Neuronal stem cell (in vitro differentiated cells): ENCODE measurements at regions not wholly inside any gene's neighbourhood (a gene's known extent, or its start where the extent isn't known, plus 50 kb on each side); places are given as distances from the start of the nearest gene placed in this dataset.

Source experiments
- DNase-seq: peaks from one replicate; pipeline ENCODE4 v3.0.0-alpha.2; 2013; ENCODE audit warnings: low spot score
- H2AFZ ChIP-seq: one replicate; pipeline ENCODE4 v1.6.1; 2013; ENCODE audit warnings: mild to moderate bottlenecking, low read length, inconsistent platforms
- H2AK5ac ChIP-seq: 2 replicates; pipeline ENCODE4 v1.6.1; 2013; ENCODE audit warnings: low read depth, mild to moderate bottlenecking, inconsistent platforms, low read length, moderate library complexity, mixed read lengths
- H2BK120ac ChIP-seq: 2 replicates; pipeline ENCODE4 v1.6.1; 2013; ENCODE audit warnings: low read depth, mild to moderate bottlenecking, inconsistent platforms, low read length, moderate library complexity, mixed read lengths
- H2BK12ac ChIP-seq: one replicate; pipeline ENCODE4 v1.6.1; 2013; ENCODE audit warnings: low read length, inconsistent platforms
- H2BK15ac ChIP-seq: 2 replicates; pipeline ENCODE4 v1.6.1; 2013; ENCODE audit warnings: mild to moderate bottlenecking, low read length, inconsistent platforms, mixed read lengths
- H2BK5ac ChIP-seq: one replicate; pipeline ENCODE4 v1.6.1; 2013; ENCODE audit warnings: inconsistent platforms, mild to moderate bottlenecking, low read length, moderate library complexity
- H3K14ac ChIP-seq: one replicate; pipeline ENCODE4 v1.6.1; 2013; ENCODE audit warnings: low read length, inconsistent platforms
- H3K18ac ChIP-seq: 2 replicates; pipeline ENCODE4 v1.6.1; 2013; ENCODE audit warnings: low read length, inconsistent platforms
- H3K23ac ChIP-seq: 2 replicates; pipeline ENCODE4 v1.6.1; 2013; ENCODE audit warnings: low read depth, mild to moderate bottlenecking, mixed read lengths, low read length, inconsistent platforms; ENCODE audit not compliant: poor library complexity
- H3K27ac ChIP-seq: replicated peaks from 3 replicates; pipeline ENCODE4 v1.5.1; 2013; ENCODE audit warnings: low read length, inconsistent platforms
- H3K27me3 ChIP-seq, 3 experiments: 2 replicates each; pipeline ENCODE4 v1.6.1; 2013; ENCODE audit warnings: low read length in 3 of 3, mild to moderate bottlenecking in 2 of 3, inconsistent platforms in 1 of 3, low read depth in 1 of 3, mixed read lengths in 1 of 3, moderate library complexity in 1 of 3; ENCODE audit not compliant: control insufficient read depth in 3 of 3, insufficient read depth in 3 of 3
- H3K36me3 ChIP-seq, 2 donors: replicated peaks in 1 of 2; 2 replicates each; pipeline ENCODE4 v1.6.1; 2013; ENCODE audit warnings: low read length in 2 of 2; ENCODE audit not compliant: control insufficient read depth in 2 of 2, insufficient read depth in 2 of 2
- H3K4ac ChIP-seq: 2 replicates; pipeline ENCODE4 v1.6.1; 2013; ENCODE audit warnings: inconsistent platforms, mild to moderate bottlenecking, low read length, moderate library complexity
- H3K4me1 ChIP-seq, 2 donors: 1 replicate in 1 of 2; 2 replicates in 1 of 2; pipeline ENCODE4 v1.6.1; 2013; ENCODE audit warnings: low read length in 2 of 2, low read depth in 1 of 2; ENCODE audit not compliant: control insufficient read depth in 2 of 2, insufficient read depth in 1 of 2
- H3K4me2 ChIP-seq: one replicate; pipeline ENCODE4 v1.6.1; 2013; ENCODE audit warnings: mild to moderate bottlenecking, low read length, inconsistent platforms; ENCODE audit not compliant: insufficient read depth, poor library complexity, severe bottlenecking
- H3K4me3 ChIP-seq, 2 donors: 2 replicates each; pipeline ENCODE4 v1.5.1; 2013; ENCODE audit warnings: low read length in 2 of 2, mild to moderate bottlenecking in 2 of 2, inconsistent platforms in 1 of 2, moderate library complexity in 1 of 2
- H3K79me1 ChIP-seq: one replicate; pipeline ENCODE4 v1.6.1; 2013; ENCODE audit warnings: low read depth, mild to moderate bottlenecking, inconsistent platforms, low read length, moderate library complexity
- H3K9ac ChIP-seq: one replicate; pipeline ENCODE4 v1.6.1; 2013; ENCODE audit warnings: mild to moderate bottlenecking, low read depth, low read length, inconsistent platforms; ENCODE audit not compliant: poor library complexity
- H3K9me3 ChIP-seq, 2 donors: replicated peaks in 1 of 2; 2 replicates each; pipeline versions ENCODE3 to v1.6.1; 2013; ENCODE audit warnings: low read length in 2 of 2, mild to moderate bottlenecking in 2 of 2, inconsistent platforms in 1 of 2, low read depth in 1 of 2, mixed read lengths in 1 of 2, moderate library complexity in 1 of 2; ENCODE audit not compliant: control insufficient read depth in 2 of 2, insufficient read depth in 1 of 2
- H4K8ac ChIP-seq: one replicate; pipeline ENCODE4 v1.6.1; 2013; ENCODE audit warnings: low read depth, mild to moderate bottlenecking, inconsistent platforms, low read length, moderate library complexity
- H4K91ac ChIP-seq: one replicate; pipeline ENCODE4 v1.6.1; 2013; ENCODE audit warnings: low read length, low read depth, mild to moderate bottlenecking, inconsistent platforms; ENCODE audit not compliant: poor library complexity
- WGBS, 2 donors: extraction: QIAGEN DNeasy Blood & Tissue Kit; methylation state at CpG; one replicate each; pipeline ENCODE4 v1.1.7; 2013; ENCODE audit warnings: missing lambda C conversion rate in 2 of 2, mixed read lengths in 1 of 2; ENCODE audit not compliant: insufficient read length in 2 of 2, insufficient replicate concordance in 1 of 2; ENCODE audit errors: extremely low coverage in 2 of 2; 5-methylcytosine and 5-hydroxymethylcytosine counted together

DNA sequence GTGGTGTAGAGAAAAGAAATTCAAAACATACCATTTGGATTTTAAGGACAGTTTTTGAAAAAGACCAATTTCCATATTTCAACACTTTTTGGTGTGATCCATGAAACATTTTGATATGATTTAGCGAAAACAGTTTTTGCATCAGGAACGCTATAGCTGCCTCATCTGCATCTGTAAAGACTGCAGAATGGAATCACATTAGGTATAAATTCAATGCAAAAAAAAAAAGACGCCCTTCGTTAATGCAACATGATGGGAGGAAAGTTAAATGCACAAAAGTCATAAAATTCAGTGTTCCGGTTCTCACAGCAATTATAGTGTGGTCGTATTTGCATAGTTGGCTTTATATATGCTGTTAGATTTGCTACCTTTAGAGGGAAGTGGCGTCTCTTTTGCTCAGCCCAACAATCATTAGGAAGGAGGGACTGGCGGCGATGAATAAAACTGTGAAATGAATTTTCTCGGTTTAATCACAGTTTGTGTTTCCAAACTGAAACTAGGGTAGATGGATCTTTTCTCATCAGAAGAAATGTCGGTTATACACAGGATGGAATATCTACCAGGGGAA is 215.7 kb downstream of the TEX29 start:
- H3K79me1 ChIP-seq = no peaks in the 10 kb centered on the region
- no peak overlapping the region for H3K14ac ChIP-seq
- H3K4me3 ChIP-seq = no peak overlapping the region
- H3K23ac ChIP-seq = no peak overlapping the region
- no peak overlapping the region for H3K9ac ChIP-seq
- H2BK15ac ChIP-seq = no peak overlapping the region
- H4K91ac ChIP-seq = no peak overlapping the region
- H2AFZ ChIP-seq = no peak overlapping the region
- H3K4ac ChIP-seq = no peak overlapping the region
- H3K27me3 ChIP-seq = peaks cover 0 to 35% (median 0%) of the 10 kb centered on the region in 3 experiments
- DNase-seq = no peak
- peaks cover 0 to 3% of the 10 kb centered on the region in 2 donors for H3K9me3 ChIP-seq
- H2AK5ac ChIP-seq = no peak overlapping the region
- WGBS, 2 donors = no CpG with 5 or more reads among the region's 11 CpGs
- no peak overlapping the region for H3K4me2 ChIP-seq
- H3K27ac ChIP-seq = no peak overlapping the region
- H2BK12ac ChIP-seq = no peak overlapping the region
- H3K36me3 ChIP-seq = no peaks in the 10 kb centered on the region
- no peak overlapping the region for H2BK5ac ChIP-seq
- H3K4me1 ChIP-seq = peaks cover 11 to 38% of the 10 kb centered on the region in 2 donors
- no peak overlapping the region for H3K18ac ChIP-seq
- H2BK120ac ChIP-seq = no peak overlapping the region
- H4K8ac ChIP-seq = no peak overlapping the region

DNA sequence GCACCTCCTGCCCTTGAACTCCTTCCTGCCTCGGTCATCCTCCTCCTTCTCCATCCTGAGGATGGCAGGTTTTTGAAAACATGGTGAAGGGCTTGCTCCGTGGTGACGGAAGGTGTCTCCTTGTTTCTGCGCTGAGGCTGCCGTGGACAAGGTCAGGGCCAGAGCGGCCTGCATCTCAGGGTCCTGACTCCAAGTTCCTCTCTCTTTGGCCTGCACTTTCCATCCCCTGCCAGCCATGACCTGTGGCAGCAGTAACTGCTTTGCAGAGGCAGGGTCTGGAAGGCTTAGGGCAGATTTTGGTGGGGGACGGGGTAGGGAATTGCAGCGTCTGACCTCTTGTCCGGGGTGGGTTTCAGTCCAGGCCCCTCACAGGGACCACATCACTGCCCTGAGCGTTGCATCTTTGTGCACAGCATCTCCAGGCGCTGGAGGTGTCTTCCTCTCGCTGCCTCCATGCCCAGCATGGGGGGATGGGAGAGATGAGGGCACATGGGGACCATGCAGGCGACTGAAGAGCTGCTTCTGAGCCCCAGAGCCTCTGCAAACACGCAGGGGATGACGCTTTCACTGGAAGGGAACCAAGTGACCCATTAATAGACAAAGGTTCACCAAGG is 216.8 kb downstream of the TEX29 start:
- no peak overlapping the region for H3K4me3 ChIP-seq
- peak overlapping the region; percentile 56 for H3K23ac ChIP-seq
- peak overlapping the region; percentile 91 for H2AK5ac ChIP-seq
- peaks cover 11 to 32% of the 10 kb centered on the region in 2 donors for H3K4me1 ChIP-seq
- H3K27me3 ChIP-seq = peaks cover 0 to 32% (median 0%) of the 10 kb centered on the region in 3 experiments
- H2BK5ac ChIP-seq = no peak overlapping the region
- no CpG with 5 or more reads among the region's 15 CpGs for WGBS, 2 donors
- H3K27ac ChIP-seq = no peak overlapping the region
- peak overlapping the region; percentile 44 for H3K18ac ChIP-seq
- H3K4ac ChIP-seq = no peak overlapping the region
- H3K14ac ChIP-seq = peak overlapping the region; percentile 49
- H2BK12ac ChIP-seq = peak overlapping the region; percentile 30
- DNase-seq = no peak
- H3K4me2 ChIP-seq = no peak overlapping the region
- H4K8ac ChIP-seq = no peak overlapping the region
- no peak overlapping the region for H2BK120ac ChIP-seq
- H2BK15ac ChIP-seq = peak overlapping the region; percentile 56
- H3K9ac ChIP-seq = no peak overlapping the region
- no peak overlapping the region for H2AFZ ChIP-seq
- H3K36me3 ChIP-seq = no peaks in the 10 kb centered on the region
- no peaks in the 10 kb centered on the region for H3K79me1 ChIP-seq
- peak overlapping the region; percentile 4 for H4K91ac ChIP-seq
- peaks cover 0 to 3% of the 10 kb centered on the region in 2 donors for H3K9me3 ChIP-seq

- DNase-seq = no peak
- peak overlapping the region; percentile 30 for H2BK12ac ChIP-seq
- no peak overlapping the region for H2BK5ac ChIP-seq
- H3K4me2 ChIP-seq = no peak overlapping the region
- peak overlapping the region; percentile 44 for H3K18ac ChIP-seq
- peak overlapping the region; percentile 18 for H3K23ac ChIP-seq
- no peak overlapping the region for H3K27ac ChIP-seq
- no peak overlapping the region for H4K91ac ChIP-seq
- H3K79me1 ChIP-seq = no peaks in the 10 kb centered on the region
- H3K4ac ChIP-seq = no peak overlapping the region
- H2BK120ac ChIP-seq = no peak overlapping the region
- H2AFZ ChIP-seq = no peak overlapping the region
- no peak overlapping the region for H3K4me3 ChIP-seq
- H3K9ac ChIP-seq = no peak overlapping the region
- peak overlapping the region; percentile 3 for H3K14ac ChIP-seq
- peaks cover 9 to 26% of the 10 kb centered on the region in 2 donors for H3K4me1 ChIP-seq
- WGBS, 2 donors = no CpG with 5 or more reads among the region's 15 CpGs
- no peaks in the 10 kb centered on the region for H3K36me3 ChIP-seq
- H2BK15ac ChIP-seq = peak overlapping the region; percentile 56
- H4K8ac ChIP-seq = no peak overlapping the region
- peak overlapping the region; percentile 91 for H2AK5ac ChIP-seq
- H3K27me3 ChIP-seq = peaks cover 0 to 30% (median 0%) of the 10 kb centered on the region in 3 experiments
- peaks cover 0 to 3% of the 10 kb centered on the region in 2 donors for H3K9me3 ChIP-seq
Measured at GRCh38 chr13:111537843-111538499, 217.5 kb downstream of the TEX29 start.

DNA sequence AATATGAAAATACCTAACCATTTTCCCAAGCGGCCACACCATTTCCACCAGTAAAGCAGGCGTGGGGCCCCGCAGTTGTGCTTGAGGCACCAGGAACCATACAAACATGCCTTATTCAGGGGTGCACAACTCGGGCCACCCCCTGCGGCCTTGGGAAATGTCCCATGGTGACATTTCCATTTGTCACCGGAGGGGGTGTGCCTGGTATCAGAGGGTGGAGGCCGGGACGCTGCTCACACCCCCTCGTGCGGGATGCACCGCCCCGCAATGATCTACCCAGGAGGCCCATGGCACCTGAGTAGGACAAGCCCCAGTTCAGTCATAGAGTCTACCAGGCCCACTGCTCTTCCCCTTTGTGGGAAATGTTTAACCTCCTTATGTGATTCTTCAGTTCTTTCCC is 218.8 kb downstream of the TEX29 start:
- no peak overlapping the region for H2BK120ac ChIP-seq
- H2BK12ac ChIP-seq = no peak overlapping the region
- no peak overlapping the region for H3K18ac ChIP-seq
- no peak overlapping the region for H2BK5ac ChIP-seq
- H3K23ac ChIP-seq = no peak overlapping the region
- no peak overlapping the region for H2BK15ac ChIP-seq
- H3K27me3 ChIP-seq = peaks cover 0 to 20% (median 0%) of the 10 kb centered on the region in 3 experiments
- no peak overlapping the region for H4K8ac ChIP-seq
- DNase-seq = no peak
- no peaks in the 10 kb centered on the region for H3K79me1 ChIP-seq
- no peak overlapping the region for H4K91ac ChIP-seq
- H3K4me3 ChIP-seq = no peak overlapping the region
- no peaks in the 10 kb centered on the region for H3K36me3 ChIP-seq
- H3K4ac ChIP-seq = no peak overlapping the region
- H3K9ac ChIP-seq = no peak overlapping the region
- no peak overlapping the region for H3K27ac ChIP-seq
- no peak overlapping the region for H3K4me2 ChIP-seq
- H2AK5ac ChIP-seq = no peak overlapping the region
- H3K14ac ChIP-seq = no peak overlapping the region
- no peak overlapping the region for H2AFZ ChIP-seq
- H3K9me3 ChIP-seq = peaks cover 0 to 3% of the 10 kb centered on the region in 2 donors
- WGBS, 2 donors = no CpG with 5 or more reads among the region's 12 CpGs
- peaks cover 4 to 14% of the 10 kb centered on the region in 2 donors for H3K4me1 ChIP-seq
